ENCODE measurements at regions not wholly inside any gene's neighbourhood (a gene's known extent, or its start where the extent isn't known, plus 50 kb on each side); places are given as distances from the start of the nearest gene placed in this dataset.

GRCh38 chr1:38716229-38716628, 143.3 kb downstream of the RRAGC start (continued):
- TF ChIP-seq REST (IDR thresholded peaks at IDR 0.05; ENCODE audit: low read depth) (no peak), MAX (IDR thresholded peaks at IDR 0.05) (no peak), FOSL1 (IDR thresholded peaks at IDR 0.05; ENCODE audit: low read depth) (no peak)

- Histone ChIP-seq H4K20me1 (ENCODE audit: insufficient read depth) (no peaks in the 10 kb centered on the region), H3K27me3 (ENCODE audit: insufficient read depth, low read length) (peaks cover 15% of the 10 kb centered on the region), H3K9ac (ENCODE audit: low read length) (no peak overlapping the region), H3K4me1 (ENCODE audit: control insufficient read depth in 1 of 2, insufficient read depth in 2 of 2, low read length in 2 of 2) (no peaks in the 10 kb centered on the region), H2AFZ (ENCODE audit: low read depth, low read length, poor library complexity, severe bottlenecking) (no peak overlapping the region), H3K4me2 (ENCODE audit: low read length) (no peak overlapping the region), H3K36me3 (ENCODE audit: control insufficient read depth in 1 of 2, insufficient read depth in 2 of 2, low read length in 2 of 2) (no peaks in the 10 kb centered on the region), H3K9me3 (ENCODE audit: control insufficient read depth in 1 of 2, insufficient read depth in 1 of 2, low read depth in 1 of 2, low read length in 2 of 2) (no peaks in the 10 kb centered on the region), H3K9me2 (ENCODE audit: insufficient read depth) (no peaks in the 10 kb centered on the region), H3K27ac (ENCODE audit: low read depth, low read length) (no peak overlapping the region), H3K4me3 (replicated peaks in 1 of 2; ENCODE audit: low read depth in 1 of 2, low read length in 2 of 2) (no peak overlapping the region), H3K79me2 (ENCODE audit: insufficient read depth, low read length) (no peaks in the 10 kb centered on the region)
- ChIA-PET POLR2A (no interaction called here), RAD21 (ENCODE audit: low non-redundant PET in 1 of 2, low total read pairs in 2 of 2, uncharacterized antibody in 2 of 2, unreplicated experiment in 2 of 2) (no interaction called here), CTCF (no interaction called here)
- DNase-seq (ENCODE audit: low read depth, low spot score) = no peak
- intact Hi-C loops (cut with micrococcal nuclease) = no loop called here
- ATAC-seq = no peak
- TF ChIP-seq EZH2phosphoT487 (IDR thresholded peaks at IDR 0.05; ENCODE audit: borderline replicate concordance) (no peak), POLR2AphosphoS5 (IDR thresholded peaks at IDR 0.05; ENCODE audit: low read depth, low read length) (no peak), ZFX (IDR thresholded peaks at IDR 0.05) (no peak), CBX3 (IDR thresholded peaks at IDR 0.05; ENCODE audit: low read depth) (no peak), SP1 (IDR thresholded peaks at IDR 0.05; ENCODE audit: low read depth) (no peak), JUND (IDR thresholded peaks at IDR 0.05) (no peak), TCF7L2 (IDR thresholded peaks at IDR 0.05; ENCODE audit: borderline replicate concordance, extremely low read depth, insufficient read depth, insufficient read length) (no peak), REST (IDR thresholded peaks at IDR 0.05; ENCODE audit: low read depth) (no peak), MAX (IDR thresholded peaks at IDR 0.05) (no peak), YY1 (IDR thresholded peaks at IDR 0.05; ENCODE audit: extremely low read depth, insufficient replicate concordance, low read depth, low read length) (no peak), CTCF (IDR thresholded peaks at IDR 0.05 in 2 of 3, conservative IDR thresholded peaks at IDR 0.05 in 1 of 3; ENCODE audit: borderline replicate concordance in 1 of 3, insufficient read depth in 1 of 3, low read depth in 2 of 3, low read length in 2 of 3) (no peak), ZNF274 (IDR thresholded peaks at IDR 0.05; ENCODE audit: low read depth, low read length) (no peak), CEBPB (IDR thresholded peaks at IDR 0.05; ENCODE audit: low read depth) (no peak), FOSL1 (IDR thresholded peaks at IDR 0.05; ENCODE audit: low read depth) (no peak), RAD21 (IDR thresholded peaks at IDR 0.05; ENCODE audit: low read depth) (no peak), SIN3A (IDR thresholded peaks at IDR 0.05; ENCODE audit: low read depth) (no peak)
- BruUV-seq (replicated peaks) = no TSS peak
These were observed 144.2 kb downstream of the RRAGC start for GRCh38 chr1:38715415-38715814.
